Liver (tissue), 8 donors: ENCODE measurements at regions not wholly inside any gene's neighbourhood (a gene's known extent, or its start where the extent isn't known, plus 50 kb on each side); places are given as distances from the start of the nearest gene placed in this dataset.

ENCODE experiments used
- DNase-seq: peaks from one replicate; pipeline ENCODE4 v3.0.0-alpha.2; 2017; ENCODE audit warnings: low spot score
- H3K27ac ChIP-seq, 2 donors: one replicate each; pipeline ENCODE4 v1.7.0; 2013; ENCODE audit warnings: inconsistent platforms in 2 of 2, low read length in 2 of 2, control low read depth in 1 of 2, low read depth in 1 of 2, mild to moderate bottlenecking in 1 of 2
- H3K27me3 ChIP-seq, 4 donors: one replicate each; pipeline versions ENCODE4 v1.6.1 to v1.7.0; 2013; ENCODE audit warnings: low read length in 3 of 4, inconsistent platforms in 1 of 4, mild to moderate bottlenecking in 1 of 4, moderate library complexity in 1 of 4; ENCODE audit not compliant: control insufficient read depth in 4 of 4, insufficient read depth in 4 of 4
- H3K36me3 ChIP-seq, 4 donors: one replicate each; pipeline versions ENCODE4 v1.6.1 to v1.7.0; 2013; ENCODE audit warnings: low read length in 3 of 4, mild to moderate bottlenecking in 3 of 4, low read depth in 1 of 4, moderate library complexity in 1 of 4; ENCODE audit not compliant: control insufficient read depth in 4 of 4, insufficient read depth in 3 of 4
- H3K4me1 ChIP-seq, 4 donors: one replicate each; pipeline versions ENCODE4 v1.6.1 to v1.7.0; 2013; ENCODE audit warnings: low read length in 3 of 4, mild to moderate bottlenecking in 3 of 4, moderate library complexity in 1 of 4; ENCODE audit not compliant: control insufficient read depth in 4 of 4, insufficient read depth in 4 of 4
- H3K4me3 ChIP-seq, 3 donors: one replicate each; pipeline versions ENCODE4 v1.6.1 to v1.7.0; 2013; ENCODE audit warnings: low read length in 3 of 3, control low read depth in 1 of 3, low read depth in 1 of 3, mild to moderate bottlenecking in 1 of 3
- H3K9ac ChIP-seq, 2 donors: one replicate each; pipeline ENCODE4 v1.7.0; 2013; ENCODE audit warnings: low read length in 2 of 2, mild to moderate bottlenecking in 2 of 2, moderate library complexity in 2 of 2, control low read depth in 1 of 2, low read depth in 1 of 2
- H3K9me3 ChIP-seq, 4 donors: one replicate each; pipeline versions ENCODE4 v1.6.1 to v1.7.0; 2013; ENCODE audit warnings: low read length in 3 of 4; ENCODE audit not compliant: control insufficient read depth in 4 of 4
- ATF3 ChIP-seq: IDR thresholded peaks from 2 replicates; pipeline ENCODE4 v1.6.1; 2016; ENCODE audit warnings: antibody characterized with exemption
- CTCF ChIP-seq: fragments of 150-350 bp; IDR thresholded peaks from 2 replicates; pipeline ENCODE4 v1.5.1; 2017; ENCODE audit warnings: improper control_type of control experiment, low read depth, low read length; ENCODE audit not compliant: missing input control
- EGR1 ChIP-seq, 2 donors: IDR thresholded peaks; 2 replicates each; pipeline ENCODE4 v1.6.1; 2016 to 2018; ENCODE audit warnings: antibody characterized with exemption in 2 of 2, low read depth in 2 of 2
- FOXA1 ChIP-seq: IDR thresholded peaks from 2 replicates; pipeline ENCODE4 v1.6.1; 2016; ENCODE audit warnings: antibody characterized with exemption
- FOXA2 ChIP-seq: IDR thresholded peaks from 2 replicates; pipeline ENCODE4 v1.6.1; 2016; ENCODE audit warnings: antibody characterized with exemption
- GABPA ChIP-seq, 2 donors: IDR thresholded peaks in 1 of 2; conservative IDR thresholded peaks in 1 of 2; 2 replicates each; pipeline ENCODE4 v1.6.1; 2016; ENCODE audit warnings: antibody characterized with exemption in 2 of 2, mild to moderate bottlenecking in 1 of 2, moderate library complexity in 1 of 2
- HNF4G ChIP-seq: IDR thresholded peaks from 2 replicates; pipeline ENCODE4 v1.6.1; 2016; ENCODE audit warnings: antibody characterized with exemption
- JUND ChIP-seq, 2 donors: IDR thresholded peaks; 2 replicates each; pipeline ENCODE4 v1.6.1; 2016; ENCODE audit warnings: antibody characterized with exemption in 2 of 2
- MAX ChIP-seq: IDR thresholded peaks from 2 replicates; pipeline ENCODE4 v1.6.1; 2016; ENCODE audit warnings: antibody characterized with exemption
- RAD21 ChIP-seq, 2 donors: IDR thresholded peaks; 2 replicates each; pipeline ENCODE4 v1.6.1; 2016; ENCODE audit warnings: antibody characterized with exemption in 2 of 2, mild to moderate bottlenecking in 2 of 2
- RXRA ChIP-seq, 2 donors: IDR thresholded peaks; 2 replicates each; pipeline ENCODE4 v1.6.1; 2017 to 2018; ENCODE audit warnings: antibody characterized with exemption in 2 of 2, mild to moderate bottlenecking in 1 of 2
- SP1 ChIP-seq: IDR thresholded peaks from 2 replicates; pipeline ENCODE4 v1.6.1; 2018; ENCODE audit warnings: antibody characterized with exemption, mild to moderate bottlenecking
- YY1 ChIP-seq: IDR thresholded peaks from 2 replicates; pipeline ENCODE4 v1.6.1; 2016; ENCODE audit warnings: antibody characterized with exemption, mild to moderate bottlenecking
- ZBTB33 ChIP-seq: IDR thresholded peaks from 2 replicates; pipeline ENCODE4 v1.6.1; 2016; ENCODE audit warnings: antibody characterized with exemption
- WGBS: extraction: QIAGEN DNeasy Blood & Tissue Kit; methylation state at CpG from one replicate; pipeline ENCODE4 v1.1.7; 2013; 5-methylcytosine and 5-hydroxymethylcytosine counted together
- donor health status: healthy.
- donor health status: healthy.
- donor health status: healthy.
- donor health status: healthy.
- donor health status: healthy.

- no peak overlapping the region for H3K4me3 ChIP-seq
- H3K4me1 ChIP-seq, result no peaks in the 10 kb centered on the region
- no peak for DNase-seq
- H3K9ac ChIP-seq, result no peak overlapping the region
- H3K27ac ChIP-seq, result no peak overlapping the region
- no peaks in the 10 kb centered on the region for H3K27me3 ChIP-seq
- no peak for TF ChIP-seq YY1
- no peak for TF ChIP-seq EGR1 (IDR thresholded peaks at IDR 0.05; ENCODE audit: low read depth in 2 of 2)
- no peak for TF ChIP-seq ZBTB33
- no peak for TF ChIP-seq HNF4G
- no peak for TF ChIP-seq MAX
- TF ChIP-seq SP1, result no peak
- TF ChIP-seq FOXA1, result no peak
- TF ChIP-seq GABPA (IDR thresholded peaks at IDR 0.05 in 1 of 2, conservative IDR thresholded peaks at IDR 0.05 in 1 of 2), result no peak
- TF ChIP-seq RXRA (IDR thresholded peaks at IDR 0.05), result no peak
- TF ChIP-seq ATF3, result no peak
- TF ChIP-seq FOXA2, result no peak
- no peaks in the 10 kb centered on the region for H3K9me3 ChIP-seq
- WGBS, result 82% methylated on average over 3 of the region's 3 CpGs
- H3K36me3 ChIP-seq, result no peaks in the 10 kb centered on the region
Measured at GRCh38 chr10:28444031-28444430, 88.9 kb upstream of the WAC start.

- no peak overlapping the region for H3K27ac ChIP-seq
- H3K9ac ChIP-seq, result no peak overlapping the region
- H3K9me3 ChIP-seq, result no peaks in the 10 kb centered on the region
- DNase-seq, result no peak
- no peaks in the 10 kb centered on the region for H3K36me3 ChIP-seq
- WGBS, result 71% methylated on average over 6 of the region's 6 CpGs
- TF ChIP-seq RXRA (IDR thresholded peaks at IDR 0.05) (no peak), RAD21 (IDR thresholded peaks at IDR 0.05) (no peak), ATF3 (no peak), SP1 (no peak), ZBTB33 (no peak), JUND (IDR thresholded peaks at IDR 0.05) (no peak), CTCF (no peak), YY1 (no peak), FOXA1 (no peak), FOXA2 (no peak), HNF4G (no peak)
- no peak overlapping the region for H3K4me3 ChIP-seq
- H3K27me3 ChIP-seq, result no peaks in the 10 kb centered on the region
- no peaks in the 10 kb centered on the region for H3K4me1 ChIP-seq
Measured at GRCh38 chr10:28445516-28445915, 87.4 kb upstream of the WAC start.
